ENCODE measurements at regions not wholly inside any gene's neighbourhood (a gene's known extent, or its start where the extent isn't known, plus 50 kb on each side); places are given as distances from the start of the nearest gene placed in this dataset.

DNA sequence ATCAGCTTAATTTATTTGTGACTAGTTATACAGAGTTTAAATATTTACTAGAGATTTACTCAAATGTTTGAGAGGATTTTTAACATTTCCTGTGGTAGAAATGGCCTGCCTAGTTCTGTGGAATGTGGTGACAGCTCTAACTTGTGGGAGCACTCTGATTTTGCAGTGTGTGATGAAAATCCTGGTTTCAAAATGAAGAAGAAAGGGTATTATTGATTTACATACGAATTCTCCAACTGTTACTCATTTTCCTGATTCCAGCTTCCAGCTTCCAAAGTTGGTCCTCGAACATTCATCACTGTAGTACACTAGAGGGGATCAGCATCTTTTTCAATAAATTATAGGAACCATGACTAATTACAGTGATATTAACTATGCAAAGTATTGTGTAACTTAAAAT, 462.7 kb upstream of the PKN2 start:
- no peak for DNase-seq (ENCODE audit: low read depth)

DNA sequence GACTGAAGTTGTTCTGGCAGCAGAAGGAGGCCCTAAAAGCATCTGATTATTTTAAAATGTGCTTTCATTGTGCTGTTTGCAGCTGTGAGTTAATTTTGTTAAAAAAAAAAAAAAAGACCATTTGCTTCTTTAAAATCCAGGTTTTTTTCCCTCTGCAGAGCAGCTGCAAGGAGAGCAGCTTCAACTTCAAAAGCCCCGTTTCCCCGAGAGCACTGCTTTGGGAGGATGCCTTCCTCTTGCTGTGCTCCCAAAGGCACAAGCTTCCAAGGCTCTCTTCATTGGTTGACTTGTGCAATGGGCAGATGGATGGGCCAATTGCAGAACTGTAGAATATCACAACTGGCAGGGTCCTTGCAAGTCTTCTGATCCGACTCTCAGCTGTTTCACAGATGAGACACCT, 459.2 kb upstream of the PKN2 start:
- DNase-seq (ENCODE audit: low read depth): no peak

DNA sequence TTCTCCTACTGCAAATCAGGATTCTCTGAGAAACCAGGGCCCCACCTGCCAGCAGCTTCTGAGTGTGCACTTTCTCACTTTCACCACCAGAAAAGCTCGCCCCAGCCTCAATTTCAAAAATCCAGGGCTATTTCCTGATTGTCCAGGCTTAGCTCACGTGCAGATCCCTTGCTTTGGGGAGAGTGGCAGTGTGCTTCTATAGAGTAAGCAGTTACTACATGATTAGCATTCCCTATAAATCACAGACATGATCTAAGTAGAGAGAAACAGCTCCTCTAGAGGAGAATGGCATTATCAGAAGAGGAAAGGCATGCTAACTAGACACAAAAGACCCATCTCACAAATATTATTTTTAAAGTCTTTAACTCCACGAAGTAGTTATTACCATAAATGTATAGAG, 456.0 kb upstream of the PKN2 start:
- no peak for DNase-seq (ENCODE audit: low read depth)

DNA sequence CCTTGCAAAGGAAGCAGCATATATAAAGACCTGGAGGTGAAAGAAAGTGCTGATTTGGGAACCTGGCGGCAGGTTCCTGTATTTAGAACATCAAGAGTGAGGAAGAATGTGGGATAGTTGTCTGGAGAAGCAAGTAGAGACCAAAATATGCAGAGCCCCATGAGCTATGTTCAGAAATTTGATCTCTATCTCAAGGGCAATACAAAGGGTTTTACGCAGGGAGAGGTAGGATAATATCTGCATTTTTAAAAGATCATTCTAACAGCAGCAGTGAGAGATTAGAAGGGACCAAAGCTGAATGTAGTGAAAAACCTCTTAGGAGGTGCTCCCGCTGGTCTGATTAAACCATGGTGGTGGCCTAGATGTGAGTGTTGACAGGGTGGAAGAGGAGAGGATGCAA, 453.9 kb upstream of the PKN2 start:
- no peak for DNase-seq (ENCODE audit: low read depth)

DNA sequence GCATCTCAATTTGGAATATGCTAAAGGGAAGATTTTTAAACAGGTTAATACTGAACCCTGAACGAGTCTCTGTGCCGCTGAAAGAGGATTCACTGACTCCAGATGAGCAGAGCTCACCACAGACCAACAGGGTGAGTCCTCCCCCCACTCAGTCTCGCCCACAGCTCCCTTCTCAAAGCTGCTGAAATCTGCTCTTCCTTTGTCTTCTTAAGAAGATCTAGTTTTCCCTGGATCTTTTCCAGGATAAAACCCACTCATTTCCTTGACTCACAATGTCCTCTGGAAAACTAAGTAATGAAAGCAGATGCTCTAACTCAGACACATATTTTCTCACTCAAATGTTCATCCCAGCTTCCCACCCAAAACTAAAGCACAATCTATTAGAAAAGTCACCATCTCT, 447.0 kb upstream of the PKN2 start:
- DNase-seq (ENCODE audit: low read depth): no peak

DNA sequence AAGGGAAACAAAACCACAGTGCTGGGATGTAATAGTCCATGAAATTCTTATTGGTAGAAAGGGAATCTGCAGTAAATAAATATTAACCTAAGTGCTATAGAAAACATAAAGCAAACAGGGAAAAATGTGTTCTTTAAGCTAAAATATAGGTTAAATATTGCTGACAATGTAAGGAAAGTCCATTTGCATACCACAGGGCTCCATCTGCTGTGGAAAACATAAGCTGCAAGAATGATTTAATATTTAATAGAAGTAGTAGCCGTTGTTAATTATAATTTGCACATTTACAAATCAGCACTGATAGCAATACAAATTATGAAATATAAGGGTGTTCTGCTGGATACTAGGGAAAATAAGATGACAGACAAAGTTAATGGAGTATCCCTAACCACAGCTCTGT, 444.9 kb upstream of the PKN2 start:
- DNase-seq (ENCODE audit: low read depth): no peak

DNA sequence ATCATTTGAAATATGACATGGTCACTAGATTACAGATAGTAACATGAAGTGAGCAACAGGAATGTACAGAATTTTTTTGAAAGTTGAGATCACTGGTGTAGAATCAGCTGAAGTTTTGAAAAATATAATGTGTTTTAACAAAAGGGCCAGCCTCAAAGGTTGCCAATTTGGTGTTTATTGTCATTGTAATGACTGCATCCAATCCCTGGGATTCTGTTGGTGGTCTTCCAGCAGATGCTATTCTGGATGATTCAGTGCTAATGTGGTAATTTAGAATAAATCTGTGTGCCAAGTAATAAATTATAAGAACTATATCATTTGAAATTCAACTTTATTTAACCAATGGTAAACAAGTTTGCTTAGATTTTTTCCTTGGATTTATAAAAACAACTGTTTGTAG, 436.4 kb upstream of the PKN2 start:
- no peak for DNase-seq (ENCODE audit: low read depth)

DNA sequence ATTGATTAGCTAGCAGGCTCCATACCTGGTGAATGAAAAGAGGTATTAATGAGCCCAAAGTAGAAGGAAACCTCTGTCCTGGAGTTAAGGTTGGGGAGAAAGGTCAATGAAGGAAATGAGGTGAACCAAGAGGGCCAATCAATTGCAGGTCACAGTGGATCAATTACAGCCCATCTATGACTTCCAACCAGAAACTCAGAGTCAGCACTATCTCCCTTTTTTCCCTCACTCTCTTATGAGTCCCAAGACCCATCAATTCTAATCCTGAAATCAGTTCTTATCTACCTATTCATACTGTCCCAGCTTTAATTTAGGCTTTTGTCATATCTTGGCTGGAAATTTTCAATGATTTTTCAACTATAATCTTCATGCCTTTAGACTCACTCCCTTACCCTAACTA, 433.2 kb upstream of the PKN2 start:
- DNase-seq (ENCODE audit: low read depth): no peak

DNA sequence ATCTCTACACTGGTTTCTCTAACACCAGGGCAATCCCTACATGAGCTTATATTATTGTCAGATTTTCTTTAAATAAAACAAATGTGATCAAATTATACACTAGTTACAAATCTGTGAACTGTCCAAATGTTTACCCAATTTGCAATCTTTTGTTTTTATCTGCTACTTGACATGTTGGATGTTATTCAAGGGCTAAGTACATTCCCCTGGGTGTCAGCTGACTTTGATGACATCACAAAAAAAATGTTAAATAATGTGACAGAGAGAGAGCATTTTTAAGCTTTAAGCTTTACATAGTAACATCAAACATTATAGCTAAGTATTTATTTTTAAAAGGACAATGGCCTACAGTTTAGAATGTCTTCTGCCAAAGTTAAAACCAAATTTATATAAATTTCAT, 431.3 kb upstream of the PKN2 start:
- no peak for DNase-seq (ENCODE audit: low read depth)

DNA sequence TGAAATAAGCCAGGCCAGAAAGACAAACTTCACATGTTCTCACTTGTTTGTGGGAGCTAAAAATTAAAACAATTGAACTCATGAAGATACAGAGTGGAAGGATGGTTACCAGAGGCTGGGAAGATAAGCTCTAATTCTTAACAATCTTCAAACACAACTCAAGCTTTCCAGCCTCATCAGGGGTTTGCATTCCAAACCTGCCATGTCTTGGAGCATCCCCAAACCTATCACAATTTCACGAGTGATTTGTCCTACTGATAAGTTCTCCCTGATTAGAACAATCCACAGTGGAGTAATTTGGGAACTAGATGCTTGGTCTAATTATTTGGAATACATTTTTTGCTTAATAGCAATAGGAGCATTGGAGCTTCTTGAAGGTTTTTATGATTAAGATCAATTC, 418.5 kb upstream of the PKN2 start:
- DNase-seq (ENCODE audit: low read depth): no peak

DNA sequence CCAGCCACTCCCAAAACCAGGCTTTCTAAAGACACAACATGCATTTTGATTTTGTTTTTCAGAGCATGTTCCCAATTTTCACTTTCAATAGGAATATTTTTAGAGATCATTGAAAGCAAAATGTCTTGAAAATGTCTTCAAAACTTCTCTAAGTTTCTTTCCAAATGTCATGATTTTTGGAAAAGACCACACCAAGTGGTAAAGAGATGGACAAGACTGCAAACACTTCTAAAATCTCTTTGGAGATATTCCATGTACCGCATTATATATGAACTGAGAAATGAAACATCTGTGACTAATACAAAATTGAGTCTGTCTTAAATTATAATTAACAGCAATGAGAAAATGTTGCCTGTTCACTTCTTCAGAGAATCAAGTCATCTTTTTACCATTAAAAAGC, 418.0 kb upstream of the PKN2 start:
- DNase-seq (ENCODE audit: low read depth): no peak

DNA sequence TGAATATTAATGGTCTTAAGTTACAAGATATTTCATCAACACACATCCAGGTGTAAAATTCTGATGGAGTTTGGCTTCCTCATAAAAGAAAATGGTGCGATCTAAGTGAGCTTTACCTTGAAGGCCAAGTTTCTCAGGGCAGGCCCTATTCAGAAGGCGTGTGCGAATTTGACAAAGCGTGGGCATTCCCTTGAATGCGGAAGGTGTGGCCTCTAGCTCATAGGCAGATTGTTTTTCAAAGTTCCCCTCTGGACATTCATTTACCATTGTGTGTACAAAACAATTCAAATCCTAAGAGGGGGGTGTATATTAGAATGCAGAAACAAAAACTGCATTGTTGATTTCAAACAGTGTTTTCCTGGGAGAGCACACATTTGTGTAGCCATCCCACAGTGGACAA, 411.9 kb upstream of the PKN2 start:
- DNase-seq (ENCODE audit: low read depth): no peak

DNA sequence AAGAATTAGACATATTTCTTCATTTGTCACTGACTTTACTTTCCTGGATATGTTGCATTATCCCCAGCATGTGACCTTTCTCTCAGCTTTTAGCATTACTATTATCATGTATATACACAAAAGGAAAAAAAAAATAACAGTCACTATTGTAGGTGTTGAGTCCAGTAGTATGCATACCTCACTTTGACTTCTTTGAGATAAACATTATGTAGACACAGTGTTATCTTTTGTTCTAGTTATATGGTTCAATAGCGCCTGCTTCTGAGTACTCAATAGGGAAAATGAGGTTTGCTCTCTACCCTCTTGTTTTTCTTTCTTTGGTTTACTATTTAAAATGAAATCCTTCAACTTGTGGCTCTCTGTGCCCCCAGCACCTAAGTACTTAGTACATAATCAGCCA, 409.6 kb upstream of the PKN2 start:
- DNase-seq (ENCODE audit: low read depth): no peak

DNA sequence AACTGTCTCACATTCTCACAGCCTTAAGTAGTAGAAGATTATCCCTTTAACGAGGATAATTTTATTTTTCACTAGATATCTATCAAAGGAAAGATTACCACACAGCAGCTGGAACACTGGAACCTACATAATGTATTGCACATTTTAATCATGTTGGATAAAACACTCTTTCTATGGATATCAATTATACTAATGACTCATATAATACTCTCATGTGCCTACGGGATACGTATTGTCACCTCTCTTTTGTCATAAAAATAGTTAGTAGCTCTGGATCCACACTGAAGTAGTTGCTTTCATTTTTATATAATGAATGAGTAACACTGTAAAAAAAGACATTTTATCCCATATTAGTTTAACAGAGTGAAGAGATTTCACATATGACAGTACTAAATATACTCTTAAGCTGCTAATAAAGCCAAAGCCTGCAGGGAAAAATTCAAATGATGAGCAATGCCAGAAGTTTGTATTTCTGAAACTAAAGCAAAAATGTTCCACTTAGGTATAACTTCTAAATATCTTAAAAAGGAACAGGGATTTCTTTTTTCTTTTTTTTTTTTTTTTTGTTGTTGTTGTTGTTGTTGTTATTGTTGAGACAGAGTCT, 408.7 kb upstream of the PKN2 start:
- no peak for DNase-seq (ENCODE audit: low read depth)

DNA sequence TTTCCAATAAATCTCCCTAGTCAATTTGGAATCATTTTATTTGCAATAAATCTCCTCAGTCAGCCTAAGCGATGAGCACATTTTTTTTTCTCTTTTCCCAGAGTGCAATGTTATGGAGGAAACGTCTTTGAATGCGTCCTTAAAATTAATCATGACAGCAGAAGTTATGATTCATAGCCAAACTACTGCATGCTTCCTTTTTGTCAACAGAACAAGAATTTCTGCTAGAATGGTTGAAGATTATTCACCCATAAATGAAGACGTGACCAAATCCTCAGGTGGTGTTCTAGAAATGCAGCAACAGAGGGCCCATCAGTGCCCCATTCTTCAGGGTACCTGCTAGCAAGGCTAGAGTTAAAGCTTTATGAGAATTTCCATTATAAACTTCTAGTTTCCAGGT, 407.9 kb upstream of the PKN2 start:
- no peak for DNase-seq (ENCODE audit: low read depth)

DNA sequence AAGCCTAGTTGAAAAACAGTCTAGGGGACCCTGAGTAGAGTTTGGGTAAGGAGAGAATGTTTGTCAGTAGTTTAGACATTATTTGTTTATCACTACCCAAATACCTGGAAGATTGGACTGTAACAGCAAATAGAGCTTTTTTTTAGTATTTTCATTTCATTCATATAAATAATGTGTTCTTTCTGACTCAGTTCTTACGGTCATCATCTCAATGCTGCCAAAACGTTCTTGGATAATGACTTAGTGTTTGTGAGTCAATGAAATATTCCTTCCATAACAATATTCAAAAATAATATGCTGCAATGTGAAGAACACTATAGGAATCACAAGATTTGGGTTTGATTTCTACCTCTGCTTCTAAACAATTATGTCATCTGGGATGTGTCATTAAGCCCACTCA, 400.0 kb upstream of the PKN2 start:
- DNase-seq (ENCODE audit: low read depth): no peak

DNA sequence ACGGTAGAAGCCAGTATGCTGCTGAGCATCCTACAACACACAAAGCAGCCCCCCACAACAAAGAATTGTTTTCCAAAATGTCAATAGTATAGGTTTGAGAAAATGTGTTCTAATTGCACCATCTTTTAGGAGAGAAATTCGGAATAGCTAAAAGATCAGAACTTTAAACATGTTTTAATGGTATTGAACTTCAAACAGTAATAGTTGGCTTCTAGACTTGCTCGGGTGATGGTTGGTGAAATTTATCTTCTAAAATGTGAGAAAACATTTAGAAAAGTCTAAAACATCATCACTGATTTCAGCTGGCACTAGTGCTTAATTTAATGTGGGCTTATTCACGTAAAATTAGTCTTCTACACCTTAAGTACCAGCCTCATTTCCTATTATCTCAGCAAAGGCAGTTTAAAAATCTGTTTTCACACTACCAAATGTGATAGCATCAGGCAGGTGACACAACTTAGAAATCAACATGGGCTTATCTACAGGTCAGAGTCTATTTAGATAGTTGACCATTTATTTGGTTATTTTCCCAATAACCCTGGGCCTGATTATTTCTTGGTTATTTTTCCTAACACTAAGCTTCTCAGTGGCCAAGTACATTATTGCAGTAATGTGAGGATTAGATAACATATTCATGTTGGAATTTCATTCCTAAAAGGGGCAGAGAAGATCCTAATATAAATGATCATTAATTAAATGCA, 399.3 kb upstream of the PKN2 start:
- DNase-seq (ENCODE audit: low read depth): no peak

DNA sequence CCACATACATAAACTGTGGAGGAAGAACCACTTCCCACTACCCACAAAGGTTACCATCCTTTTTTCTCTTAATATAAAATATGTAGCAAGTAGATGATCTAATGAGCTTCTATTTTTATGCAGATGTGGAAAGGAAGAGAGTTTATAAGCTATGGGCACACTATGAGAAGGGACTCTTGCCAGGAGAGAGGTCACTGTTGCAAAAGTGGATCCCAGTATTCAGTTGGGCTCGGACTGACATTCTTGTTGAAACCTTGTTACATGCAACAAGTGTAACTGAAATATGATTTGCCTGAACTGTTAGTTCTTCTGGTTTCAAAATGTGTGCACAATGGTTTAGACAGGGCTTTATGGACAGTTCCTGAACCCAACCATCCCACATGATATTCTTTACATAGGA, 397.4 kb upstream of the PKN2 start:
- DNase-seq (ENCODE audit: low read depth): no peak

DNA sequence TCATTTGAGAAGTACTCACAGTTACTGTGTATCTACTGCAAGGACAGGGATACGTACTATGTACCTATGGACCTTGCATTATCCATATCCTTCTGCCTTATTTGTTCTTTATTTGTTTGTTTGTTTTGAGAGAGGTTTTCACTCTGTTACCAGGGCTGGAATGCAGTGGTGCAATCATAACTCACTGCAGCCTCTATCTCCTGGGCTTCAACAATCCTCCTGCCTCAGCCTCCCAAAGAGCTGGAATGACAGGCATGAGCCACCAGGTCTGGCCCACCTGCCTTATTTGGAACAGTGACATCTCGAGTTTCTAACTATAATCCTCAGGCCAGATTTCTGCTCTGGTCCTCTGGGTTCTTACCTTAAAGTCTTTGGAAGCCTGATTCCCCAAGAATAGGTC, 395.5 kb upstream of the PKN2 start:
- no peak for DNase-seq (ENCODE audit: low read depth)

DNA sequence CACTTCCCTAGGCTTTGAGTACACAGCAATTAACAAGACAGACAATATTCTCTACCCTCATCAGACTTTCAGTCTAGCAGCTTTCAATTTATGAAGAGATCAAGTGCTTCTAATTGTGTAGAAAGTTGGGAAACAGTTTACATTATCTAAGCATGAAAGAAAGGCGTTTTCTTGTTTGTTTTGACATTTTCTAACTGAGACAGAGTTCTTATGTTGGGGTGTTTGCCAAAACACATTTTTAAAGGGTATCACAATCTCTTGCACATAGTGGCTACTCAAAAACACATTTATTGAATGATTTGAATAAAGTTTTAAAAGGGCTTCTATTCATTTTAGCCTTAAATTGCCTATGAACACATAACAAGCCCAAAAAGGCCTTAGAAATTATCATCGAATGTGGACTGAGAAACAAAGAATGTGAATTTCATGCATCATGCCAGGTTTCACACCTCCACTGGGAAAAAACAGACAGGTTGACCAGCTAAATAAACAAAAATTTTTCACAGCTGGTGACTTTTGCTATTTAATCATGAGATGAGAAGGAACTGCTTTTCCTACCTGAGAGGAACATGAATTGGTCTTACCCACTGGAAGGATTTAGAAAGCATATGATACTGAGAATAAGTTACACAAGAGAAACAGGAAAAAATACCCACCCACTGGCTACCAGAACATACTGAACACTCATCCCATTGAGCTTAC, 394.5 kb upstream of the PKN2 start:
- DNase-seq (ENCODE audit: low read depth): no peak

DNA sequence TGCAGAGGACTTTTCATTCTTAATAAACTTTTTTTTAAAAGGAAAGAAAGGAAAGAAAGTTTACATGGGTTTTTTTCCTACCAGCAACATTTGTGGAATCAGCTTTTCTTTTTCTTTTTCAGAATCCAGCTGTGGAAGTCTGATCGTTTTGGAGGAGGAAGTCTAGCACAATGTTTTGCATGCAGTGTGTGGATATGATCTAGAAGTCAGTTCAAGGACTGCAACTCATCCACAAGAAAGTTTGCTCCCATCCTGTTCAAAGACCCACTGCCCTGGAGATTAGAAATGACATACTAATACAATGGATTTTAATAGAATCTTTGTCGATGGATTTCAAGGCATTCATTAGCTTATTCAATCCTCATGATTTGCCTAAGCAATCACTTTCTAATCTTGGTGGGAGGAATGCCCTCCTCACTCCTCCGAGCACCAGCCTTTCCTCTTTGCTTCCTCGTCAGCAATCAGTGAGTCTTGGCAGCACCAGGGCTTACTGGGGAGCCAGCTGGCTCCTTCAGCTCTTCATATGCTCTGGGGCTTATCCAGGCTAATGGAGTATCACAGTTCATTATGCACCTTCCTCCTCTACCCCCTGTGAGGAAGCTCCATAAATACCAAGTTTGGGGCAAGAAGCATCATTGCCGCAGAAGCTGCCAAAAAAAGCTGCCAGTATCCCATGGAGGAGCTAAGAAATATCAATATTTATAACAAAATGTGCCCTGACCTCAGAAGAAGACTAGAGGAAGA, 392.3 kb upstream of the PKN2 start:
- no peak for DNase-seq (ENCODE audit: low read depth)

DNA sequence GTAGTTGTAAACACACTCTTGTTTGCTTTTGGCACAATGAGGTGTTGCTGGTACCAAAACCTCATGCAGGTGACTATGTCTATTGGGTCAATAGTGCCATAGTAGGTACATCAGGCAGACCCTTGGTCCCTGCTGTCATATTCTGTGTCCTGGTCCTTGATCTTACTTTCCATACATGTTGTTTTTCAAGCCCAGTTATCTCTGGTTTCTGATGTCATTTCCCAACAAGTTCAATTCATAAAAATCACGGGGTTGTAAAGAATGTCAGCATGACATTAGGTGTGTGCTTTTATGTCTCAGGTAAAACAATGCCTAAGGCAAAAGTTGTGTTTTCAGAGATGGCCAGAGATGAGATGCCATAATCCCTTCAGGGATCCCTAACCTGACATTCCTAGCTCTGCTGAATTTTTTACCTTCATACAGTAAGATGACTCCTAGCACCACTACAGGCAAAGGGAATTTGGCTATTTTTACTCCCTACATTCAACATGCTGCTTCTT, 390.3 kb upstream of the PKN2 start:
- no peak for DNase-seq (ENCODE audit: low read depth)

DNA sequence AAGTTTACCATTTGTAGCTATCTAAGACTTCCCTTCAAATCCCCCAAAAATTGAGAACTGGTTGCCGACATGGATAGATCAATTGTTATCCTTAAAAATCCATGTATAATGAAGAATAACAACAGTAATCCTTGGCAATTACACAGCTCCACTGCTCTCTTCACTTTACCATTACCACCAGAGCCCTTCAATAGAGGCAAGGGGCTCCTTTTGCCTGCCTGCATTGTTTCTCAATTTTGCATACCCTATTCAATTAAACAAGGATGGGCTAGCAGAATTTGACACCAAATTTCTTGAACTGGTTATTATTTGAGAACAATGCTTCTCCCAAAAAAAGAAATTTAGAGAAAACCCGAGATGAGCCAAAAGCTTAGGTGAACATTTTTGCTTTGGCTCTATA, 387.8 kb upstream of the PKN2 start:
- DNase-seq (ENCODE audit: low read depth): no peak
